ENCODE measurements at regions not wholly inside any gene's neighbourhood (a gene's known extent, or its start where the extent isn't known, plus 50 kb on each side); places are given as distances from the start of the nearest gene placed in this dataset.

- no peak for TF ChIP-seq EP300 (IDR thresholded peaks at IDR 0.05)
- TF ChIP-seq, protein P1, sequence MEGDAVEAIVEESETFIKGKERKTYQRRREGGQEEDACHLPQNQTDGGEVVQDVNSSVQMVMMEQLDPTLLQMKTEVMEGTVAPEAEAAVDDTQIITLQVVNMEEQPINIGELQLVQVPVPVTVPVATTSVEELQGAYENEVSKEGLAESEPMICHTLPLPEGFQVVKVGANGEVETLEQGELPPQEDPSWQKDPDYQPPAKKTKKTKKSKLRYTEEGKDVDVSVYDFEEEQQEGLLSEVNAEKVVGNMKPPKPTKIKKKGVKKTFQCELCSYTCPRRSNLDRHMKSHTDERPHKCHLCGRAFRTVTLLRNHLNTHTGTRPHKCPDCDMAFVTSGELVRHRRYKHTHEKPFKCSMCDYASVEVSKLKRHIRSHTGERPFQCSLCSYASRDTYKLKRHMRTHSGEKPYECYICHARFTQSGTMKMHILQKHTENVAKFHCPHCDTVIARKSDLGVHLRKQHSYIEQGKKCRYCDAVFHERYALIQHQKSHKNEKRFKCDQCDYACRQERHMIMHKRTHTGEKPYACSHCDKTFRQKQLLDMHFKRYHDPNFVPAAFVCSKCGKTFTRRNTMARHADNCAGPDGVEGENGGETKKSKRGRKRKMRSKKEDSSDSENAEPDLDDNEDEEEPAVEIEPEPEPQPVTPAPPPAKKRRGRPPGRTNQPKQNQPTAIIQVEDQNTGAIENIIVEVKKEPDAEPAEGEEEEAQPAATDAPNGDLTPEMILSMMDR (IDR thresholded peaks at IDR 0.05) = no peak
- TF ChIP-seq POLR2AphosphoS5 (IDR thresholded peaks at IDR 0.05) = no peak
- TF ChIP-seq POLR2A (IDR thresholded peaks at IDR 0.05) = no peak
- no peak for DNase-seq
- H3K27me3 ChIP-seq = no peaks in the 10 kb centered on the region
- intact Hi-C loops (cut with DNase I) = no loop called here
- H3K4me1 ChIP-seq = peaks cover 0 to 23% (median 14%) of the 10 kb centered on the region in 4 donors
- H3K27ac ChIP-seq = no peak overlapping the region
- H3K4me3 ChIP-seq = no peak overlapping the region
- WGBS, 2 donors = 97 to 99% methylated on average over 1 of the region's 1 CpG
- H3K9me3 ChIP-seq = no peaks in the 10 kb centered on the region
- H3K36me3 ChIP-seq = no peaks in the 10 kb centered on the region
These were observed 370.6 kb upstream of the TBL1XR1 start for GRCh38 chr3:177567833-177568232.

GRCh38 chr3:177569193-177569592, 371.9 kb upstream of the TBL1XR1 start:
- no peak for TF ChIP-seq POLR2A (IDR thresholded peaks at IDR 0.05)
- TF ChIP-seq, protein P1 (IDR thresholded peaks at IDR 0.05) = no peak
- no peak for TF ChIP-seq EP300 (IDR thresholded peaks at IDR 0.05)
- no peak for TF ChIP-seq POLR2AphosphoS5 (IDR thresholded peaks at IDR 0.05)
- Histone ChIP-seq H3K36me3 (no peaks in the 10 kb centered on the region), H3K9me3 (no peaks in the 10 kb centered on the region), H3K4me3 (no peak overlapping the region), H3K27ac (no peak overlapping the region), H3K4me1 (peaks cover 0 to 22% (median 13%) of the 10 kb centered on the region in 4 donors), H3K27me3 (no peaks in the 10 kb centered on the region)
- intact Hi-C loops (cut with DNase I) = no loop called here
- WGBS, 2 donors = 51 to 91% methylated on average over 4 of the region's 4 CpGs
- DNase-seq = no peak

GRCh38 chr3:177569875-177570657, 372.8 kb upstream of the TBL1XR1 start:
- Histone ChIP-seq H3K27ac (no peak overlapping the region), H3K36me3 (no peaks in the 10 kb centered on the region), H3K9me3 (no peaks in the 10 kb centered on the region), H3K4me3 (no peak overlapping the region), H3K4me1 (peaks cover 0 to 23% (median 14%) of the 10 kb centered on the region in 4 donors), H3K27me3 (no peaks in the 10 kb centered on the region)
- TF ChIP-seq POLR2A (IDR thresholded peaks at IDR 0.05) = no peak
- TF ChIP-seq, protein P1 (IDR thresholded peaks at IDR 0.05) = no peak
- no peak for TF ChIP-seq POLR2AphosphoS5 (IDR thresholded peaks at IDR 0.05)
- no peak for TF ChIP-seq EP300 (IDR thresholded peaks at IDR 0.05)
- intact Hi-C loops (cut with DNase I) = no loop called here
- no peak for DNase-seq
- 71 to 80% methylated on average over 4 of the region's 4 CpGs for WGBS, 2 donors

DNA sequence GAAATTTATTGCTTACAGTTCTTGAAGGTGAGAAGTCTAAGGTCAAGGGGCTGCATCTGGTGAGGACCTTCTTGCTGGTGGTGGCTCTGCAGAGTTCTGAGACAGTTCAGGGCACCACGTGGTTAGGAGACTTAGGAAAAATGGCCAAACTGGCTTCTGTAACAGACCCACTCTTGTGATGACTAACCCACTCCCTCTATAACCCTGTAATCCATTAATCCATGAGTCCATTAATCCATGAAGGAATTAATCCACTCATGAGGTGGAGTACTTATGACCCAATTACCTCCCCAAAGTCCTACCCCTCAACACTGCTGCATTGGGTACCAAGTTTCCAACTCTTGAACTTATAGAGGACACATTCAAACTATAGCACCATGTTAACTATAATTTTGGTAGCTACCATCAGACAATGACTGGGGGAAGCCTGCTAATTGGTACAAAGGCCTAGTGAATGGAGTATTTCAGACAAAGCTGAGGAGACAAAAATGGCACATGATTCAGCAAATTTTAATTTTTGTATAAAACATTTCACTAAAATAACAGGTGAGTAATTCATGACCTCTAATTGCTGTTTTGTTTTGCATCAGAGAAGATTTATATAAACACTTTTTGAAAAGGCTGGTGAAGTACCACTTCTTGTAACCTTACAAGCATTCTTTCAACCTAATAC, 374.1 kb upstream of the TBL1XR1 start:
- H3K36me3 ChIP-seq = no peaks in the 10 kb centered on the region
- intact Hi-C loops (cut with DNase I) = no loop called here
- H3K4me1 ChIP-seq = peaks cover 0 to 23% (median 14%) of the 10 kb centered on the region in 4 donors
- 93 to 98% methylated on average over 1 of the region's 1 CpG for WGBS, 2 donors
- peak overlapping the region in 3 of 4 donors; percentile 9 to 17 (median 15) for H3K27ac ChIP-seq
- H3K4me3 ChIP-seq = no peak overlapping the region
- no peak for DNase-seq
- H3K27me3 ChIP-seq = no peaks in the 10 kb centered on the region
- H3K9me3 ChIP-seq = no peaks in the 10 kb centered on the region
- TF ChIP-seq POLR2AphosphoS5 (IDR thresholded peaks at IDR 0.05) (no peak), EP300 (IDR thresholded peaks at IDR 0.05) (no peak), POLR2A (IDR thresholded peaks at IDR 0.05) (no peak)
- TF ChIP-seq, protein P1 (IDR thresholded peaks at IDR 0.05) = no peak
